ENCODE measurements at regions not wholly inside any gene's neighbourhood (a gene's known extent, or its start where the extent isn't known, plus 50 kb on each side); places are given as distances from the start of the nearest gene placed in this dataset.
"Not testable (repeated sequence)": the region's sequence is repeated elsewhere in the genome, so short reads cannot be mapped to it uniquely, and the experiment has no call there.

- intact Hi-C loops (cut with micrococcal nuclease), result loop anchor here (2.0 kb wide), 1 partner anchor 115 kb away; no protein-coding TSS in a partner anchor
Measured at GRCh38 chr13:91249861-91250260, 97.6 kb upstream of the MIR17HG start.

GRCh38 chr13:91251573-91251972 is 95.9 kb upstream of the MIR17HG start:
- intact Hi-C loops (cut with micrococcal nuclease), result not testable (repeated sequence)

- intact Hi-C loops (cut with micrococcal nuclease), result no loop called here
Measured at GRCh38 chr13:91264484-91264883, 83.0 kb upstream of the MIR17HG start.

GRCh38 chr13:91269237-91269636 is 78.2 kb upstream of the MIR17HG start:
- intact Hi-C loops (cut with micrococcal nuclease), result no loop called here

- intact Hi-C loops (cut with micrococcal nuclease), result no loop called here
Measured at GRCh38 chr13:91270031-91270430, 77.5 kb upstream of the MIR17HG start.

GRCh38 chr13:91272235-91272777 is 75.2 kb upstream of the MIR17HG start:
- intact Hi-C loops (cut with micrococcal nuclease), result no loop called here

GRCh38 chr13:91273675-91274074 is 73.8 kb upstream of the MIR17HG start:
- intact Hi-C loops (cut with micrococcal nuclease), result no loop called here

GRCh38 chr13:91277013-91277676 is 70.3 kb upstream of the MIR17HG start:
- intact Hi-C loops (cut with micrococcal nuclease), result no loop called here

- intact Hi-C loops (cut with micrococcal nuclease), result no loop called here
Measured at GRCh38 chr13:91278291-91278690, 69.2 kb upstream of the MIR17HG start.

GRCh38 chr13:91278888-91279287 is 68.6 kb upstream of the MIR17HG start:
- intact Hi-C loops (cut with micrococcal nuclease), result no loop called here

GRCh38 chr13:91280801-91281200 is 66.7 kb upstream of the MIR17HG start:
- intact Hi-C loops (cut with micrococcal nuclease), result no loop called here

- intact Hi-C loops (cut with micrococcal nuclease), result no loop called here
Measured at GRCh38 chr13:91284335-91284734, 63.2 kb upstream of the MIR17HG start.

GRCh38 chr13:91286317-91286716 is 61.2 kb upstream of the MIR17HG start:
- intact Hi-C loops (cut with micrococcal nuclease), result no loop called here

GRCh38 chr13:91291078-91291477 is 56.4 kb upstream of the MIR17HG start:
- intact Hi-C loops (cut with micrococcal nuclease), result no loop called here

GRCh38 chr13:91292630-91293221 is 54.8 kb upstream of the MIR17HG start:
- intact Hi-C loops (cut with micrococcal nuclease), result no loop called here

- intact Hi-C loops (cut with micrococcal nuclease), result no loop called here
Measured at GRCh38 chr13:91295712-91296410, 51.6 kb upstream of the MIR17HG start.

GRCh38 chr13:91297503-91297902 is 50.0 kb upstream of the MIR17HG start:
- intact Hi-C loops (cut with micrococcal nuclease), result no loop called here
